Activated B cell treated with CpG ODN at 0.5 μM for 24 hours (primary cell): ENCODE measurements at regions not wholly inside any gene's neighbourhood (a gene's known extent, or its start where the extent isn't known, plus 50 kb on each side); places are given as distances from the start of the nearest gene placed in this dataset.

Source experiments
- ATAC-seq: fragments of 200-7000 bp; cut with Tn5 transposase; one replicate; pipeline ENCODE4 v1.10.0; 2021; ENCODE audit warnings: low read depth, mild to moderate bottlenecking, moderate library complexity
- CTCF ChIA-PET: fragments of 350-600 bp; sonication (Branson Sonifier 250); formaldehyde crosslinking; loops from one replicate; lab custom pipeline; 2021; ENCODE audit warnings: antibody characterized with exemption; lab: Charles Lee
- POLR2A ChIA-PET: fragments of 350-600 bp; sonication (Branson Sonifier 250); formaldehyde crosslinking; loops from one replicate; lab custom pipeline; 2021; ENCODE audit warnings: antibody characterized with exemption; lab: Charles Lee
- DNase-seq: peaks from one replicate; pipeline ENCODE4 v3.0.0; 2022
- H3K27ac Mint-ChIP-seq: one replicate; pipeline ENCODE4 v1.8.0; 2020; ENCODE audit warnings: mixed read lengths
- H3K27me3 Mint-ChIP-seq: one replicate; pipeline ENCODE4 v1.8.0; 2021; ENCODE audit warnings: mixed read lengths
- H3K36me3 Mint-ChIP-seq: one replicate; pipeline ENCODE4 v1.8.0; 2021; ENCODE audit warnings: low read depth, mixed read lengths
- H3K4me1 Mint-ChIP-seq: one replicate; pipeline ENCODE4 v1.8.0; 2021; ENCODE audit warnings: mixed read lengths
- H3K4me3 Mint-ChIP-seq: one replicate; pipeline ENCODE4 v1.8.0; 2020; ENCODE audit warnings: mild to moderate bottlenecking, mixed read lengths
- H3K9me3 Mint-ChIP-seq: one replicate; pipeline ENCODE4 v1.8.0; 2020; ENCODE audit warnings: mixed read lengths
- intact Hi-C: fragments of 100-400 bp; cut with micrococcal nuclease; formaldehyde crosslinking; loops from one replicate; pipeline ENCODE4 v1.15.1; 2024
- TF ChIP-seq, protein P1 (sequence below): fragments of 200-600 bp; IDR thresholded peaks from one replicate; pipeline ENCODE4 v1.8.0; 2022; ENCODE audit warnings: antibody characterized with exemption, mild to moderate bottlenecking

DNA sequence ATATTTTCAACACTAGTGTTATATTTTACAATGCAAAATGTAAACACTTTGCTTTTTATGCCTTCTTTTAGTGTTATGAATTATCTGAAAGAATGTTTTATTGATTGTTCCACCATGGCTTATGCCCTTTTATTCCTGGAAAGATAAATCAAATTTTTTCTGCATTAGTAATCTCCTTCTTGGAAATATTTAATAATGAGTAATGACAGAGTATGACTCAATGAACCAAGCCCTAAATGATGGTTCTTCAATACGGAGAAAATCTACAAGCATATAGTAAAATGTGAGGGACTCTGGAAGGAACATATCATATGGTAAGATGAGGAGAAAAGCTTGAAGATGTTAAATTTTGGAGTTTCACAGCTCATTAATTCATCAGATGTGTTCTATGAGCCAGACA is 929.6 kb downstream of the C6orf118 start:
- peaks cover 14% of the 10 kb centered on the region for H3K9me3 Mint-ChIP-seq
- TF ChIP-seq, protein P1, sequence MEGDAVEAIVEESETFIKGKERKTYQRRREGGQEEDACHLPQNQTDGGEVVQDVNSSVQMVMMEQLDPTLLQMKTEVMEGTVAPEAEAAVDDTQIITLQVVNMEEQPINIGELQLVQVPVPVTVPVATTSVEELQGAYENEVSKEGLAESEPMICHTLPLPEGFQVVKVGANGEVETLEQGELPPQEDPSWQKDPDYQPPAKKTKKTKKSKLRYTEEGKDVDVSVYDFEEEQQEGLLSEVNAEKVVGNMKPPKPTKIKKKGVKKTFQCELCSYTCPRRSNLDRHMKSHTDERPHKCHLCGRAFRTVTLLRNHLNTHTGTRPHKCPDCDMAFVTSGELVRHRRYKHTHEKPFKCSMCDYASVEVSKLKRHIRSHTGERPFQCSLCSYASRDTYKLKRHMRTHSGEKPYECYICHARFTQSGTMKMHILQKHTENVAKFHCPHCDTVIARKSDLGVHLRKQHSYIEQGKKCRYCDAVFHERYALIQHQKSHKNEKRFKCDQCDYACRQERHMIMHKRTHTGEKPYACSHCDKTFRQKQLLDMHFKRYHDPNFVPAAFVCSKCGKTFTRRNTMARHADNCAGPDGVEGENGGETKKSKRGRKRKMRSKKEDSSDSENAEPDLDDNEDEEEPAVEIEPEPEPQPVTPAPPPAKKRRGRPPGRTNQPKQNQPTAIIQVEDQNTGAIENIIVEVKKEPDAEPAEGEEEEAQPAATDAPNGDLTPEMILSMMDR, result no peak
- H3K27me3 Mint-ChIP-seq, result no peaks in the 10 kb centered on the region
- POLR2A ChIA-PET, result no interaction called here
- intact Hi-C loops, result no loop called here
- no peak overlapping the region for H3K4me3 Mint-ChIP-seq
- no peaks in the 10 kb centered on the region for H3K4me1 Mint-ChIP-seq
- ATAC-seq, result no peak
- CTCF ChIA-PET, result no interaction called here
- H3K36me3 Mint-ChIP-seq, result no peaks in the 10 kb centered on the region
- DNase-seq, result no peak
- H3K27ac Mint-ChIP-seq, result no peak overlapping the region

DNA sequence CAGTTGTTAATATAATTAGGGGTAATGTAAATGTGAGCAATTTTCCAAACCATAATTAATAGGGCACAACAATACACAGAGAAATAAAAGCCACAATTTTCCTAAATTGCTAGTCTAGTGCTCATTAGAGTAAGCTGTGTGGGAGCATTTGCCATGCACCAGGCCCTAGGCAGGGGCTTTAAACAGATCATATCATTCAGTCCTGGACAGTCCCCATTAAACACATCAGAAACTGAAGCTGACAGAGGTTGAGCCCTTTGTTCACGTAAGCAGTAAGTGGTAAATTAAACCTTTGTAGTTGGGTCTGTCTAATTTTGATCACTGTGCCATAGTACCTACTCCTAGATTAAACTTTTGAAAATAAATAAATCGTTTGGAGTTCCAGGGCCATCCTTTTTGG is 931.1 kb downstream of the C6orf118 start:
- ChIA-PET CTCF (no interaction called here), POLR2A (no interaction called here)
- ATAC-seq (no peak), DNase-seq (no peak)
- intact Hi-C loops, result no loop called here
- no peak overlapping the region for H3K4me3 Mint-ChIP-seq
- H3K9me3 Mint-ChIP-seq, result peaks cover 10% of the 10 kb centered on the region
- no peaks in the 10 kb centered on the region for H3K4me1 Mint-ChIP-seq
- TF ChIP-seq, protein P1, result no peak
- no peaks in the 10 kb centered on the region for H3K36me3 Mint-ChIP-seq
- no peak overlapping the region for H3K27ac Mint-ChIP-seq
- no peaks in the 10 kb centered on the region for H3K27me3 Mint-ChIP-seq

DNA sequence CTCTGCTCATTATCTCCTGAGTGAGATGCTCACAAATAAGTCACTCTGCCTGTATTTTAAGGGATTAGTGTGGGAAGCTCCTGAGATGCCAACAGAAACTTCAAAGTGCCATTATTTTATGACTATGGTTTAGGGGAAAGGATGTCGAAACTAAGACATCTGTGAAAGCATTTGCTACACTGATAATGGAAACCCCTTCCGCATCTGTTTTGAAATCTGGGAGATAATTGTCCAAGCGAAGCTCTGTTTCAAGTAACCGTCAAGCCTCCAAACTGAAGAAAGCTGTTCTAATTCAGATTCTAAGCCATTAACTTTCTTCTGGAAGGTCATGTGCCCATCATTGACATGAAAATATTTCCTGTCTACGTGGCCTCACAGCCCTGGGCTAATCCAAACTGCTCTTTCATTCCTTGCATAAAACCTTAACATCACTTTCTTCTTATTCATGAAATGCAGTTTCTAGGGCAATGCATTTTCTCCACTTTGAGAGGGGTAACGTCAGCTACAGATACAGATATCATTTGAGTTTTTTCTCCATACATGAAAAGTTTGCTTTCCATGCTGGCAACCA is 932.0 kb downstream of the C6orf118 start:
- ChIA-PET POLR2A (no interaction called here), CTCF (no interaction called here)
- no peak for ATAC-seq
- H3K27me3 Mint-ChIP-seq, result no peaks in the 10 kb centered on the region
- no peaks in the 10 kb centered on the region for H3K36me3 Mint-ChIP-seq
- DNase-seq, result no peak
- peaks cover 10% of the 10 kb centered on the region for H3K9me3 Mint-ChIP-seq
- H3K4me1 Mint-ChIP-seq, result no peaks in the 10 kb centered on the region
- no peak overlapping the region for H3K27ac Mint-ChIP-seq
- intact Hi-C loops, result no loop called here
- H3K4me3 Mint-ChIP-seq, result no peak overlapping the region
- TF ChIP-seq, protein P1, result no peak

DNA sequence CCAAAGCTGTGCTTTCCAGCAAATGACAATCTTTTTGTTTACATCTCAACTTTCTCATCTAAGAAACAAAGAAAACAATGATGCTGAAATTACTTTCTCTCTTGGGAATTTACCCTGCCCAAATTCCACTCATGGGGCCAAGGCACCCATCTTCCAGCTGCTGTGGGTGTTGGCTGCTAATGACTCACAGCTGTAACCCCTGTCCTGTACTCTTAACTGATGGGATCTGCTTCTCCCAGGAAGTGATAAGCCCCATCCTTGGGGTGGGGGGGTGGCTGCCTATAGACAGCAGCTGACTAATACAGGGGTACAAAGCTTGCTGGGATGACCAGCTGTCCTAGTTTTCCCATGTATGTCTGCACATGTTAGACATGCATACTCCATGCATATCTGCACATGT is 938.6 kb downstream of the C6orf118 start:
- H3K4me1 Mint-ChIP-seq, result no peaks in the 10 kb centered on the region

DNA sequence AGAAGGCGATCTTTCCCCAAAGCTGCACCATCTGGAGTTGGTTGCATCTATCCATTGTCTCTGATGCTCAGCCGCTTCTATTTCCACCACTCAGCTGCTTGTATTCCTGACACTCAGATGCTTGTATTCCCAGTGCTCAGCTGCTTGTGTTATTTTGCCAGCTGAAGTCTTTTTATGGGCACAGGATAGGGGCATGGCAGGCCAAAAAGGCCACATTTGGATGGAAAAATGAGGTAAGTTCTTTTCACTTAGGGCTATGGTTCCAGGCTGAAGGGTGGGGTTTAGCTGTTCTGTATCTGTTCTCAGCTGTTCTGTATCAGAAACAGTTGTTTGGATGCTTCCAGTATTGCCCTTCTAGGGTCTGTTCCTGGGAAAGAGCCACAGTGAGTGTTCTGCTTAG is 944.9 kb downstream of the QKI start:
- ATAC-seq (no peak), DNase-seq (no peak)
- intact Hi-C loops, result no loop called here
- ChIA-PET POLR2A (no interaction called here), CTCF (no interaction called here)
- Mint-ChIP-seq H3K9me3 (peaks cover 17% of the 10 kb centered on the region), H3K36me3 (no peaks in the 10 kb centered on the region), H3K27ac (no peak overlapping the region), H3K4me1 (no peaks in the 10 kb centered on the region), H3K27me3 (no peaks in the 10 kb centered on the region), H3K4me3 (no peak overlapping the region)
- TF ChIP-seq, protein P1, result no peak

More for the DNA sequence above, 938.6 kb downstream of the C6orf118 start:
- no peak overlapping the region for H3K4me3 Mint-ChIP-seq
- no peak for DNase-seq
- TF ChIP-seq, protein P1, result no peak
- no peaks in the 10 kb centered on the region for H3K27me3 Mint-ChIP-seq
- H3K27ac Mint-ChIP-seq, result no peak overlapping the region
- POLR2A ChIA-PET, result no interaction called here
- intact Hi-C loops, result no loop called here
- H3K9me3 Mint-ChIP-seq, result peaks cover 3% of the 10 kb centered on the region
- CTCF ChIA-PET, result no interaction called here
- H3K36me3 Mint-ChIP-seq, result no peaks in the 10 kb centered on the region
- no peak for ATAC-seq
